ENCODE measurements at regions not wholly inside any gene's neighbourhood (a gene's known extent, or its start where the extent isn't known, plus 50 kb on each side); places are given as distances from the start of the nearest gene placed in this dataset.
A peak's percentile ranks its signal among the peaks of the same experiment; 100 is the strongest.
"Not testable (repeated sequence)": the region's sequence is repeated elsewhere in the genome, so short reads cannot be mapped to it uniquely, and the experiment has no call there.

GRCh38 chr12:93078577-93078976, 149.5 kb upstream of the EEA1 start:
- DNase-seq (ENCODE audit: extremely low read depth, low read depth, low spot score), result no peak

DNA sequence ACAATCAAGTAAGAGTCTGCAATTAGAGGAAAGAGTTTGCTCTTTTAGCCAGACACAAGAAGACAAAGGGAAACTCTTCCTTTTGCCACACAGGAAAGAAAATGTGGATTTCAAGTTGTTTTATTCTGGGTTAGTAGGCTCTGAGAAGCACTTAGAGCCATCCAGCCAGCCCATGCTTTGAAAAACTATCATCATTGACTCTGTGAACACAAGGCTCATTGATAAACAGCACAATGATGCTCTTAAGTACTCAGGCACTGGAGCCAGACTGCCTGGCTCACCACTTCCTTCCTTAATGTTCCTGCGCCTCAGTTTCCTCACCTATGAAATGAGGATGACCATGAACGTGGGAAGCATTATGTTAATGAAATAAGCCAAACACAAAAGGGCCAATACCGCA, 150.2 kb upstream of the EEA1 start:
- no peak for DNase-seq (ENCODE audit: extremely low read depth, low read depth, low spot score)

GRCh38 chr12:93079976-93080375, 150.9 kb upstream of the EEA1 start:
- DNase-seq (ENCODE audit: extremely low read depth, low read depth, low spot score), result no peak

- no peak for DNase-seq (ENCODE audit: extremely low read depth, low read depth, low spot score)
Observed at GRCh38 chr12:93080452-93080851, 151.4 kb upstream of the EEA1 start.

- no peak for DNase-seq (ENCODE audit: extremely low read depth, low read depth, low spot score)
Observed at GRCh38 chr12:93080994-93081809, 152.1 kb upstream of the EEA1 start.

GRCh38 chr12:93081810-93082165, 152.7 kb upstream of the EEA1 start:
- DNase-seq (ENCODE audit: extremely low read depth, low read depth, low spot score), result no peak

GRCh38 chr12:93085383-93086287, 156.5 kb upstream of the EEA1 start:
- DNase-seq (ENCODE audit: extremely low read depth, low read depth, low spot score), result no peak

DNA sequence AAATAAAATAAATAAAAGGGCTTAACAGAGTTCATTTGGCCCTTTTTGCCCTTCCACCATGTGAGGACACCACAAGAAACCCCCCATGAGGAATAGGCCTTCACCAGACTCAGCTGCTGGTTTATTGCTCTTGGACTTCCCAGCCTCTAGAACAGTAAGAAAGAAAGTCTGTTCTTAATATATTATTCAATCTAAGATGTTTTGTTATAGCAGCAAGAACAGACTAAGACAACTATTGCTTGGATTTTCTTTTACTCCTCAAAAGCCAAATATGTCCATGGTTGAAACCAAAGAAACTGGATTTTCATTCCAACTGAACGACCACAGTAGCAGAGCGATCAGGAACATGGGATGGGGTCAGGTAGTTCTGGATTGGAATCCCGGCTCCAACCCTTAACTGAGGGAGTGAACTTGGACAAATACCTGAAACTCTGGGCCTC, 157.2 kb upstream of the EEA1 start:
- DNase-seq (ENCODE audit: extremely low read depth, low read depth, low spot score), result no peak

GRCh38 chr12:93087840-93088610, 158.9 kb upstream of the EEA1 start:
- DNase-seq (ENCODE audit: extremely low read depth, low read depth, low spot score), result no peak

GRCh38 chr12:93089805-93090569, 160.9 kb upstream of the EEA1 start:
- DNase-seq (ENCODE audit: extremely low read depth, low read depth, low spot score), result peak; percentile 79

DNA sequence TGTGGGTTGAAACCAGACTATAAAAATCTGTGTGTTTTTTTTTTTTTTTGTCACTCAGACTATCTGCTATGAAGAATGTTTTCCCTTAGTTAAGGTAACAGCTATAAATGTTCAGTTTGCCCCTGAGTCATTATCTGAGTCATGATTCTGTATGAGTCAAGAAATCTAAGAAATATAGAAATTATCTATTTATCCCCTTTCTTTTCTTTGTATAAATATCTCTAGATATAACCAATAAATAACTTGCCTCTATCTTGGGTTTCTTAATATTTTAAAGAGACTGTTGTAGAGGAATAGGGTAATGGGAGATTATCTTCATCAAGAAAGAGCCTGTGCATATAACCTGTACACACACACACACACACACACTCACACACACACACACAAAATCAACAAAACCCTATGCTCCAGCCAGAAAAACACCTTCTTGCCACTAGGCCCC, 161.7 kb upstream of the EEA1 start:
- no peak for DNase-seq (ENCODE audit: extremely low read depth, low read depth, low spot score)

- DNase-seq (ENCODE audit: extremely low read depth, low read depth, low spot score), result no peak
Observed at GRCh38 chr12:93091886-93092648, 163.0 kb upstream of the EEA1 start.

GRCh38 chr12:93092649-93092945, 163.5 kb upstream of the EEA1 start:
- no peak for DNase-seq (ENCODE audit: extremely low read depth, low read depth, low spot score)

- no peak for DNase-seq (ENCODE audit: extremely low read depth, low read depth, low spot score)
Observed at GRCh38 chr12:93093243-93093642, 164.1 kb upstream of the EEA1 start.

DNA sequence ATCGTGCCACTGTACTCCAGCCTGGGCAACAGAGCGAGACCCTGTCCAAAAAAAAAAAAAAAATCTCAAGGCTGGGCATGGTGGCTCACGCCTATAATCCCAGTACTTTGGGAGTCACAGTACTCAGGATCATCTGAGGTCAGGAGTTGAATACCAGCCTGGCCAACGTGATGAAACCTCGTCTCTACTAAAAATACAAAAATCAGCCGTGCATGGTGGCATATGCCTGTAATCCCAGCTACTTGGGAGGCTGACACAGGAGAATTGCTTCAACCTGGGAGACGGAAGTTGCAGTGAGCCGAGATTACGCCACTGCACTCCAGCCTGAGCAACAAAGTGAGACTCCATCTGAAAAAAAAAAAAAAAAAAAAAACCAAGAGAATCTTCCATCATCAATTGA, 165.1 kb upstream of the EEA1 start:
- not testable (repeated sequence) for DNase-seq (ENCODE audit: extremely low read depth, low read depth, low spot score)

GRCh38 chr12:93094988-93095737, 166.1 kb upstream of the EEA1 start:
- DNase-seq (ENCODE audit: extremely low read depth, low read depth, low spot score), result no peak

- DNase-seq (ENCODE audit: extremely low read depth, low read depth, low spot score), result no peak
Observed at GRCh38 chr12:93097417-93097816, 168.3 kb upstream of the EEA1 start.

DNA sequence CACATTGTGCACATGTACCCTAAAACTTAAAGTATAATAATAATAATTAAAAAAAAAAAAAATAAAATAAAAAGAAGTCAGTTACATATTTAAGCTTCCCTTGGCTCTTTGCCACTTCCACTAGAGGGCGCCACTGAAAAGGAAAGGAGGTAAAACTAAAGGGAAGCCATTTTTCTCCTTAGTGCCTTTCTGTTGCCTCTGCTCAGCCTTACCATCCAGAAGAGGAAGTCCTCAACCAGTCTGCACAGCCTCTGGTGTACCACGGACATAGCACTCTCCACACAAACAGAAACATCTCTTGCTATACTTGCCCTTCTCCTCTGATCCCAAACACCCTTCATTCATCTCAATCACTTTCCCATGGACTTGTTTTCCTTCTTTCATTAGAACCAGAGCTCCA, 169.0 kb upstream of the EEA1 start:
- no peak for DNase-seq (ENCODE audit: extremely low read depth, low read depth, low spot score)

DNA sequence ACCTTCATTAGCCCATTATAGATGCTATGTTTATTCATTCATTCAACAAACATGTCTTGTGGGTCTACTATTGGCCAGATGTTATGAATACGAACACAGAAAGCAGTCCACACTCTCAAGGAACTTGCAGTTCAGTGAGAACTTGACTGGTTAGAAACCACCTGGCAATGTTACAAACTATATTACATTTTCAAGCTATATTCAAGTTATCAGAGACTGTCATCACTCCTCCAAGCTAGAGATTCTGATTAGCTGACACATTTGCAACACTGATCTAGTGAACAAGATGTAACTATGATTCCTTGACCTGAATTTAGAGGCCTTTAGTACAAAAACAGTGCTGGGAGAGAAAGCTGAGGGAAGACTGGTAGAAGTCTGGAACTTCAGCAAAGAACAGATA, 170.7 kb upstream of the EEA1 start:
- no peak for DNase-seq (ENCODE audit: extremely low read depth, low read depth, low spot score)
